ENCODE measurements at regions not wholly inside any gene's neighbourhood (a gene's known extent, or its start where the extent isn't known, plus 50 kb on each side); places are given as distances from the start of the nearest gene placed in this dataset.

DNA sequence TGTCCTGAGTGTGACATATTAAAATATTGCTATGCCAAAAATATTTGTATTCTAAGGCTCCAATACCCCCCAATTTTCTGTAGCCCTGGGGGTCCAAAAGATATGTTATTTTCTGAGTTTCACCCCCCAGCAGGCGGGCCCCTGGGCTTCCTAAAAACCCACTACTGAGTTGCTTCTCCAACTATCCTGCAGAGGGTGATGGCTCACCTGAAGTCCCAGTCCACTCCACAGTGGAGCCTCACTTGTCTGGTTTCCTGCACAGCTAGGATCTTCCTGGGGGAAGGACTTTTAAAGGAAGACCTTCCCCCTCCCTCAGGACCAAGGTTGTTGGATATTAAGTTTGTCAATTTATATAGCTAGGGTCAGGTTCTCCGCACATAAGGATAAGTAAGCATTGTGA is 1181.4 kb downstream of the ROBO2 start:
- Histone ChIP-seq H3K9me2 (replicated peaks; ENCODE audit: insufficient read depth, low read length) (no peaks in the 10 kb centered on the region), H3K27me3 (ENCODE audit: low read length) (no peaks in the 10 kb centered on the region), H3K4me3 (ENCODE audit: insufficient read depth, low read length, poor library complexity, severe bottlenecking) (no peak overlapping the region), H3K9me3 (ENCODE audit: insufficient read depth, low read length) (no peaks in the 10 kb centered on the region), H3K4me2 (ENCODE audit: low read depth, low read length, poor library complexity, severe bottlenecking) (no peak overlapping the region), H3K27ac (ENCODE audit: low read depth, low read length) (no peak overlapping the region), H2AFZ (ENCODE audit: low read depth, low read length, severe bottlenecking) (no peak overlapping the region), H3K36me3 (ENCODE audit: low read length) (no peaks in the 10 kb centered on the region), H3K79me2 (ENCODE audit: insufficient read depth, low read length) (no peaks in the 10 kb centered on the region), H3K9ac (ENCODE audit: low read length) (no peak overlapping the region), H3F3A (ENCODE audit: insufficient read depth) (no peaks in the 10 kb centered on the region), H4K20me1 (ENCODE audit: low read depth, low read length) (no peaks in the 10 kb centered on the region)
- TF ChIP-seq, protein P1, sequence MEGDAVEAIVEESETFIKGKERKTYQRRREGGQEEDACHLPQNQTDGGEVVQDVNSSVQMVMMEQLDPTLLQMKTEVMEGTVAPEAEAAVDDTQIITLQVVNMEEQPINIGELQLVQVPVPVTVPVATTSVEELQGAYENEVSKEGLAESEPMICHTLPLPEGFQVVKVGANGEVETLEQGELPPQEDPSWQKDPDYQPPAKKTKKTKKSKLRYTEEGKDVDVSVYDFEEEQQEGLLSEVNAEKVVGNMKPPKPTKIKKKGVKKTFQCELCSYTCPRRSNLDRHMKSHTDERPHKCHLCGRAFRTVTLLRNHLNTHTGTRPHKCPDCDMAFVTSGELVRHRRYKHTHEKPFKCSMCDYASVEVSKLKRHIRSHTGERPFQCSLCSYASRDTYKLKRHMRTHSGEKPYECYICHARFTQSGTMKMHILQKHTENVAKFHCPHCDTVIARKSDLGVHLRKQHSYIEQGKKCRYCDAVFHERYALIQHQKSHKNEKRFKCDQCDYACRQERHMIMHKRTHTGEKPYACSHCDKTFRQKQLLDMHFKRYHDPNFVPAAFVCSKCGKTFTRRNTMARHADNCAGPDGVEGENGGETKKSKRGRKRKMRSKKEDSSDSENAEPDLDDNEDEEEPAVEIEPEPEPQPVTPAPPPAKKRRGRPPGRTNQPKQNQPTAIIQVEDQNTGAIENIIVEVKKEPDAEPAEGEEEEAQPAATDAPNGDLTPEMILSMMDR (IDR thresholded peaks at IDR 0.05; ENCODE audit: insufficient read depth, low read length, poor library complexity, severe bottlenecking): no peak
- no peak for TF ChIP-seq EZH2phosphoT487 (conservative IDR thresholded peaks at IDR 0.05; ENCODE audit: low read length)

DNA sequence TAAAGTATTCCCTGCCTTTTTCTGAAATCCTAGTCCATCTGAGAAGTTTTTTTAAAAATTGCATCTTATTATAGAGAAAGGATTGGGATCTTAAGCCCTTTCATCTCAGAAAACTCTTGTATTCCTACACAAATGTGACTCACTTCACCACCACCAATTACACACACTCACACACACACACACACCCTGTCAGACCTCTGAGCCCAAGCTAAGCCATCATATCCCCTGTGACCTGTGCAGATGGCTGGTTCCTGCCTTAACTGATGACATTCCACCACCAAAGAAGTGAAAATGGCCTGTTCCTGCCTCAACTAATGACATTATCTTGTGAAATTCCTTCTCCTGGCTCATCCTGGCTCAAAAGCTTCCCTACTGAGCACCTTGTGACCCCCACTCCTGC is 1181.9 kb downstream of the ROBO2 start:
- H3K9me2 ChIP-seq (replicated peaks; ENCODE audit: insufficient read depth, low read length): no peaks in the 10 kb centered on the region
- H3K9me3 ChIP-seq (ENCODE audit: insufficient read depth, low read length): no peaks in the 10 kb centered on the region
- H3K4me2 ChIP-seq (ENCODE audit: low read depth, low read length, poor library complexity, severe bottlenecking): no peak overlapping the region
- H4K20me1 ChIP-seq (ENCODE audit: low read depth, low read length): no peaks in the 10 kb centered on the region
- no peak overlapping the region for H3K9ac ChIP-seq (ENCODE audit: low read length)
- H3K27ac ChIP-seq (ENCODE audit: low read depth, low read length): no peak overlapping the region
- TF ChIP-seq EZH2phosphoT487 (conservative IDR thresholded peaks at IDR 0.05; ENCODE audit: low read length): no peak
- TF ChIP-seq, protein P1 (IDR thresholded peaks at IDR 0.05; ENCODE audit: insufficient read depth, low read length, poor library complexity, severe bottlenecking): no peak
- no peaks in the 10 kb centered on the region for H3K79me2 ChIP-seq (ENCODE audit: insufficient read depth, low read length)
- H3F3A ChIP-seq (ENCODE audit: insufficient read depth): no peaks in the 10 kb centered on the region
- no peak overlapping the region for H3K4me3 ChIP-seq (ENCODE audit: insufficient read depth, low read length, poor library complexity, severe bottlenecking)
- no peaks in the 10 kb centered on the region for H3K36me3 ChIP-seq (ENCODE audit: low read length)
- H2AFZ ChIP-seq (ENCODE audit: low read depth, low read length, severe bottlenecking): no peak overlapping the region
- H3K27me3 ChIP-seq (ENCODE audit: low read length): no peaks in the 10 kb centered on the region

DNA sequence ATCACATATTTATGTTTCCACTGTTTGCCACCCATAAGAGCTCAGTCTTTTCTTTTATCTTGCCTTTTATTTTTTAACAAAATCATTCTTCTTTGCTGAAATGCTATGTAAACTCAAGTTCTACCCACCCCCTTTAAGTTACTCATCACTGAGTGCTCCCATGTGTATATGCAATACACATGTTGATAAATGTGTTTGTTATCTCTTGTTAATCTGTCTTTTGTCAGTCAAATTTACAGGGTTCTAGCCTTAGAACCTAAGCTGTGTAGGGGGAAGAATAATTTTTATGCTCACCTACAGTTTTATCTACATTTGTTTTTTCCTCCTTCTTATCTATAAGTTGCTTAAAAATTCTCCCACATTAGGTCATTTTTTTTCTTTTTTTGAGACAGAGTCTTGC is 1195.9 kb downstream of the ROBO2 start:
- Histone ChIP-seq H3K4me2 (ENCODE audit: low read depth, low read length, poor library complexity, severe bottlenecking) (no peak overlapping the region), H3K9ac (ENCODE audit: low read length) (no peak overlapping the region), H2AFZ (ENCODE audit: low read depth, low read length, severe bottlenecking) (no peak overlapping the region), H4K20me1 (ENCODE audit: low read depth, low read length) (no peaks in the 10 kb centered on the region), H3F3A (ENCODE audit: insufficient read depth) (no peaks in the 10 kb centered on the region), H3K4me3 (ENCODE audit: insufficient read depth, low read length, poor library complexity, severe bottlenecking) (no peak overlapping the region), H3K27ac (ENCODE audit: low read depth, low read length) (no peak overlapping the region), H3K27me3 (ENCODE audit: low read length) (no peaks in the 10 kb centered on the region), H3K9me3 (ENCODE audit: insufficient read depth, low read length) (no peaks in the 10 kb centered on the region), H3K9me2 (replicated peaks; ENCODE audit: insufficient read depth, low read length) (no peaks in the 10 kb centered on the region), H3K79me2 (ENCODE audit: insufficient read depth, low read length) (no peaks in the 10 kb centered on the region), H3K36me3 (ENCODE audit: low read length) (no peaks in the 10 kb centered on the region)
- TF ChIP-seq, protein P1 (IDR thresholded peaks at IDR 0.05; ENCODE audit: insufficient read depth, low read length, poor library complexity, severe bottlenecking): no peak
- TF ChIP-seq EZH2phosphoT487 (conservative IDR thresholded peaks at IDR 0.05; ENCODE audit: low read length): no peak
